ENCODE measurements at regions not wholly inside any gene's neighbourhood (a gene's known extent, or its start where the extent isn't known, plus 50 kb on each side); places are given as distances from the start of the nearest gene placed in this dataset.
A peak's percentile ranks its signal among the peaks of the same experiment; 100 is the strongest.

DNA sequence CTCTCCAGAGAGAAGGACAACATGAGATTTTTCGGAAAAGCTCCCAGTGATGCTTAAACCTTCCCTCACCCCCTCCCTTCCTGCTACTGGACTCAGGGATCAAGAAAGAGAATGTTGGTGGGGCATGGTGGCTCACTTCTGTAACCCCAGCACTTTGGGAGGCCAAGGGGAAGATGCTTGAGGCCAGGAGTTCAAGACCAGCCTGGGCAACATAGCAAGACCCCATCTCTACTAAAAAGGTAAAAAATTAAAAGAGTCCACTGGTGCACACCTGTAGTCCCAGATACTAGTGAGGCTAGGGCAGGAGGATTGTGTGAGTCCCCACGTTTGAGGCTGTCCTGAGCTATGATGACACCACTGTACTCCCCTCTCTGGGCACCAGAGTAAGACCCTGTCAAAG, 162.9 kb upstream of the RAB4A start:
- DNase-seq (ENCODE audit: low spot score) = no peak

DNA sequence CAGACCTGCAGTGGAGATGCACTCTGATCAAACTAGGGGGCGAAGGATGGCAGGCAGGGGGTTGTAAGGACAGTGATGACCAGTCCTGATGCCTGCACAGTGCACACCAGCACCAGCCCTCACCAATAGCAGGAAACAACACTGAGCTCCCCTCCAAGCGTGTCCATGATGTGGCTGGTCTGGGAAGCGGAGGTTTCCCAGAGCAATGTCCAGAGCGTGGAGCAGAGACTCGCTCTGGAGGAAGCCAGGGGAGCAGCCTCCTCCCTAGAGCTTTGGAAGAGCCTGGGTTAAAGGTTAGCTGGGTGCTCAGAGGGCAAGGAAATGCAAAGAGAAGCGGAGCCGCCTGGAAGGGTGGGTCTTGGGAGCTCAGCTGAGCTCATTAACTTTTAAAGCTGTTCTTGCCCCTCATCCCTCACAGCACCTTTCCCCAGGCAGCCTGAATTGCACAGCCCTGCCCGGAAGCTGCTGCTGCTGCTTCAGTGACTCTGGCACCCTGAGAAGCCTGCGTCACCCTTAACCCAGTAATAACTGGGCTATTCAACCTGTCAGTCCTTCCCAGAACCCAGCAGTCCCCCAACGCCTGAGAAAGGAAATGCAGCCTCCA, 162.2 kb upstream of the RAB4A start:
- DNase-seq (ENCODE audit: low spot score) = no peak

DNA sequence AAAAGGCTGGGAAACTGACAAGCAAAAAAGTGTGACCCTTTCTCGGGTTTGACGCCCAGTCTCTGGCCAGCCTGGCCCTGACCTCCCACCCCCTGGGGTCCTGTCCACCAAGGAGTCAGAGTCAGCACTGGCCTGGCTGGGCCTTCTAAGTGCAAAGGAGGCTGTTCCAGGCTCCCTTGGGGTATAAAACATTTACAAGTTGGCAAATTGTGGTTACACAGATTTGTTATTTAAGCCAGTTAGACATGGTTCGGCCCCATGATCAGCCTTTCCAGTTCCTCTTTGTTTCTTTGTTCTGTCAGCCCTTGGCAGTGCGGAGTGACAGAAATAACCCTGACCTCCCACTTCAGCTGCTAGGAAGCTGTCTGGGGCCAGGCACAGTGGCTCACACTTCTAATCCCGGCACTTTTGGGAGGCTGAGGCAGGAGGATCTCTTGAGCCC, 161.6 kb upstream of the RAB4A start:
- DNase-seq (ENCODE audit: low spot score) = no peak

DNA sequence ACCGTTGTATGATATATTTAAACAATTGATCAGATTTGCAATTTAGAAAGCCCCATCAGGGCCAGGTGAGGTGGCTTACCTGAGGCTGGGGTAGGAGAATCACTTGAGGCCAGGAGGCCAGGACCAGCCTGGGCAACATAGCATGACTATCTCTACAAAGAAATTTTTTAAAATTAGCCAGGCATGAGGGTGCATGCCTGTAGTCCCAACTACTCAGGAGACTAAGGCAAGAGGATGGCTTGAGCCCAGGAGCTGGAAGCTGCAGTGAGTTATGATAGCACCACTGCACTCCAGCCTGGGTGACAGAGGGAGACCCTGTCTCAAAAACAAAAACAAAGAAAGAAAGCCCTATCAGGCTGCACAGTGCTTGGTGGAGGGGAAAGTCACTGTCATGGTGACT, 159.9 kb upstream of the RAB4A start:
- DNase-seq (ENCODE audit: low spot score) = no peak

DNA sequence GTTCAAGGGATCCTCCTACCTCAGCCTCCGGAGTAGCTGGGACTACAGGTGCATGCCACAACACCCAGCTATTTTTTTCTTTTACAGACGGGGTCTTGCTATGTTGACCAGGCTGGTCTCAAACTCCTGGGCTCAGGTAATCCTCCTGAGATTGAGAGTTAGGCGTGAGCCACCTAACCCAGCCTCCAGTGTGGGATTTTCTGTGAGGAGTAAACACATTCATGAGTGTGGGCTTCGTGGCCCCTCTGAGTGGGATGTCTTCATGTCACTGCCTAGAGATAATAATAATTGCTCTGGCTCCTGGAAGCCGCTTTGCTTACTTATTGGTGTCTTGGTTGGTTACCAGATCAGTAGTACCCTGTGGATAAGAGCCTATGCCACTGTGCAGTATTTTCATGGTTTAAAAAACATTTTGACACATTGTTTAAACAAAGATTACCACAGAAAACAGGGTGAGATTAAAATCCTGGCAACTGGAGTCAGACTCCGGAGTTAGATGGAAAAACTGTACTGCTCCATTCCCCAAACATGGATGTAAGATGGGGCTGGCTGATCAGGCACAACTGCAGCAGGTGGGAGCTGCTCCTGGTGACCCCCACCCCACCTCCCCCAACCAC, 159.1 kb upstream of the RAB4A start:
- no peak for DNase-seq (ENCODE audit: low spot score)

DNA sequence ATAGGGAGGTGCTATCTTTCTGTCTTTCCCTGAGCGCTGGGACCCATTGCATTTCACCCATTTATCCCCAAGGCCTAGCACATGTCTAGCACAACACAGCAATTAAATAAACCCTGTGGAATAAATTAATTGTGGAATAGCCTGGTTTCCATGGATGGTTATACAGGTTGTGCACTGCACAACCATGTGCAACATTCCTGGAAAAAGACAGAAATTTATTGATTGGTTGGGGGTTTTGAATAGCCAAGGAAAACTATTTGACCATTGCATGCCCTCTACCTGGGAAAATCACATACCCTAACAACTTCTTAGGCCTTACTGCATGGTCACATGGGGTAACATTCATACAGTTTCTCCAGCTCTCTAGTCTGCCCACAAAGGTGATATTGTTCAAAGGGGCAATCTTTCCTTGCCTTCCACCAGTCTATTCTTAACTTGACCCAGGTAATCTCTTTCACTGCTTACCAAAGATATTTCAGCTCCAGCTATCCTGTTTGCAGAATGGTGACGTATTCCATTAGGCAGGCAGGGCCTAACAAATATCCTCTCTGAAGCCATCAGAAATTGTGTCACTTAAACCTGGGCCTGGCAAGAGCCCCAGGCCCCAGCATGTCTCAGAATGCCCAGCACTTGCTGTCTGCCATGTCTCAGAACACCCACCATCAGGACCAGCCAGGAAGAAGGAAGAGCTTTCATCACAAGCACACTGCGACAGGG, 157.9 kb upstream of the RAB4A start:
- DNase-seq (ENCODE audit: low spot score) = no peak

DNA sequence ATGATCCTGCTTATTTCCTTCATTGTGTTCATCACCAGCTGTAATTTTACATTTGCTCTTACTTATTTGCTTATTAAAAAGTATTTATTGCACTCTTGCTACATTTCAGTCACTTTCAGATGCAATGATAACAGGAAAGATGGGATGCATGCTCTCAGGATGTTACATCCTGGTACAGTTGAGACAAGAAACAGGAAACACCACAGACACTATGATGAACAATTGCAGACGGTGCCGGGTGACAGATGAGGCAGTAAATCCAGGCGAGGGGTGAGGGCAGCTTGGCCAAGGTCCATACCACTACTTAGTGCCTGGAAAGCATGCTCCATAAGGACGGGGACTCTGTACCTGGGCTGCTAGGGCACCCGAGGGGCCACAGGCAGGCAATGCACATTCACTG, 156.6 kb upstream of the RAB4A start:
- peak; percentile 46 for DNase-seq (ENCODE audit: low spot score)

DNA sequence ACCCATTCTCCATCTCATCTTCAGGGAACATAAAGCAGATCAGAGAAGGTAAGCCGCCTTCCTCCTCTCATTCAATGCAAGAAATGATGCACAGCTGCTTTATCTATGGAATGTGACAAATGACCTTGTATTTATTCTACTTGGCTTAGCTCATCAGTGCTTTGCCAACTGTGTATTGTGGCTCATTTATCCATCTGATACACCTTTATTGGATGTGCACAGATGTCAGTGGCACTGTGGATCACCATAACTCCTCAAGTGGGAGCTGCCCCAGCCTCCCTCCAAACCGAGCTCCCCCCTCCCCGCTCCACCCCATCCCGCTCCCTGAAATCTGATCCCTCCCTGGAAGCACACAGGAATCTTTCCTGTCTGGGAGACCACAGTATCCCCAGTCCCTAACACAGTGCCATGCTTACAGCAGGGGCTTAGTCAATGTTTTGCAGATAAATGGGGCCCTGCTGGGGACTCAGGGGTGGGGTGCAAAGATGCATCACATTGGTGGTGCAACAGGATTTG, 156.0 kb upstream of the RAB4A start:
- DNase-seq (ENCODE audit: low spot score) = peak; percentile 68

DNA sequence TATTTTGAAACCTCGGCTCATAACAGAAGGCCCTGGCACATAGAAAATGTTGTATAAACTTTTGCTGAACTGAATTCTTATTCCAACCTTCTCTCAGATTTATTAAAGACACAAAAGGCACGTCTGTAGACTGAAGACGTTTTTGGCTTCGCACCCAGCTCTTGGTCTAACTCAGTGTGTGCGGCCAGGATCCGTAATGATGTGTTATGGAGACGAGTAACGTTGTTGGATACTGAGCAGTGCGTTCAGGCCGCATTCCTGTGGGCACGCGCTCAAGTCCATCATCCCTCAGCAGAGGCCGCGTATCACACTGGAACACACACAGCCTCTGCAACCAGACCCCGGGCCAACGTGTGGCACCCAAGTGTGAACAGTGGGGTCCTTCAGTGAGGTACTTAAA, 154.8 kb upstream of the RAB4A start:
- no peak for DNase-seq (ENCODE audit: low spot score)

DNA sequence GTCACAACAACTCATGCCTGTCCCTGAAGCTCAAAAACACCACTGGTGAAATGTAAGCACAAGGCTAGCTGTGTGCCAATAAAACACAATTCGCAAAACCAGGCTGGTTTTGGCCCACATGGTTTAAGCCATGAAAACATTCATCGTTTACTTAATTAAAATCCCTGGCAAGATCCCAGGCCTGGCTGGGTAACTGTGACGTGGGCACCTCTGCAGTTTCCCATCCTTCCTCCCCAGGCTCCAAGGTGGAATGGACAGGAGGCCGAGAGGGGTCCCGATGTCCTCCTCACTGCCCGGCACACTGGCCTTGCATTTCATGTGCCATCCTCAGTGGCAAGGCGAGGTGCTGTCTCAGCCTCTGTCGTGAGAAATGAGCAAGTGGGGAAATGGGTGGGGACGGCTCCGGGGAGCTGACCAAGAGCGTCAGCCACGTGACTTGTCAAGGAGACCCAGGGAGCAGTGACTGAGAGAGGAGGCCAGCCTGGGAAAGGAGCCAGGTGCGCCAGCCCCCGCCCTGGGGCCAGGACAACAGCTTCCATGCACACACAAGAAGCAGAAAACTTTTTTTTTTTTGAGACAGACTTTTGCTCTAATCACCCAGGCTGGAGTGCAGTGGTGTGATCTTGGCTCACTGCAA, 153.1 kb upstream of the RAB4A start:
- DNase-seq (ENCODE audit: low spot score) = peak; percentile 44

DNA sequence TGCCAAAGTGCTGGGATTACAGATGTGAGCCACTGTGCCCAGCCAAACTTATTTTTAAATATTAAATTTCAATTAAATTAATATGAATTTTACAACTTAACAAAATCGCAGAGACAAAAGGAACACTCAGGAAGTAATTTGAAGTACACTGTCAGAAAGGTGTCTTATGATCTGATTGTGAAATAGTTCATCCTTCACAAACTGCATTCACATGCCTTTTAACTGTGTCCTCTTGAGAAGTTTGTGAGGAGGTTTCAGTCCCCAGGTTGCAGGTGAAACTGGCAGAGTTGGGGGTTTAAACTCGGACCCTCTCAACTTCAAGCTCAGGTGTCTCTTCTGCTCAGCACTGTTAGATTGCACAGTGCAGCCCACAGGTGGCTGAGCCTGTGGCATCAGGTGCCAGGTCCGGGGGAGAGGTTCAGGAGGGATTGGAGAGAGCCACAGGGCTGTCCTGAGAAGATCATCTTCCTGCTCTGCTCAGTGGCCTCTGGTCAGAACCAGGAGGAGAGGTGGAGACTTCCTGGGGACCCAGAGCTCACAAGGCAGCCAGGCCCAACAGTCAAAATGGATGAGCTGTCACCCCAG, 152.3 kb upstream of the RAB4A start:
- DNase-seq (ENCODE audit: low spot score) = no peak

DNA sequence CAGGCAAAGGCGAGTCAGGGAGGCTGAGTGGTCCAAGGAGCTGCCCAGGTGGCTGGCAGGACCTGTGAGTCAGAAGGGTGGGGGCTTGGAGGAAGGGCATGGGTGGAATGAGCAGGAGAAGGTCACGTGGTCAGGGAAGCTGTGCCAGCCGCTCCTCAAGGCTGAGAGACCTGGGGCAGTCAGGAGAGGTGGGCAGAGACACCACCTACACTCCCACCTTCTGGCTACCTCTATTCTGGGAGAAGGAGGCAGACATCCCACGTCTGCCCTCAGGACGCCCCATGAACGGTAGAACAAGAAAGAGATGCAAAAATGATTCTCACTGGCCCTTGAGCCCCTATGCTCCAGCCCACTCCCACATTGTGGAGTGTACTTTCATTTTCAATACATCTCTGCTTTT, 151.8 kb upstream of the RAB4A start:
- DNase-seq (ENCODE audit: low spot score) = no peak

DNA sequence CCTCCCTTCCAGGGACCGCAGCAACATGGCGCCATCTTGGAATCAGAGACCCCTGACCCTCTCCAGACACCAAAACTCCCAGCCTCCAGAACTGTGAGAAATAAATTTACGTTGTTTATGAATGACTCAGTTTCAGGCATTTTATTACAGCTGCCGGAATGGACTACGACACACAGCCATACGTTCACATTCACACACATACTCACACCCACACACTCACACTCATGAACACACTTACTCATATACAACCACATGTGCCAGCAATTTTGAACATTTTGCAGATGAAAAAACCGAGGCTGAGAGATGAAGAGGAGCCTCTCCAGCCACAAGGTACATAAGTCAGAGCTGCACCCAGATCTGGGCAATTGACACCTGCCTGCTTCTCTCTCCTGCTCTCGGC, 151.0 kb upstream of the RAB4A start:
- DNase-seq (ENCODE audit: low spot score) = no peak

DNA sequence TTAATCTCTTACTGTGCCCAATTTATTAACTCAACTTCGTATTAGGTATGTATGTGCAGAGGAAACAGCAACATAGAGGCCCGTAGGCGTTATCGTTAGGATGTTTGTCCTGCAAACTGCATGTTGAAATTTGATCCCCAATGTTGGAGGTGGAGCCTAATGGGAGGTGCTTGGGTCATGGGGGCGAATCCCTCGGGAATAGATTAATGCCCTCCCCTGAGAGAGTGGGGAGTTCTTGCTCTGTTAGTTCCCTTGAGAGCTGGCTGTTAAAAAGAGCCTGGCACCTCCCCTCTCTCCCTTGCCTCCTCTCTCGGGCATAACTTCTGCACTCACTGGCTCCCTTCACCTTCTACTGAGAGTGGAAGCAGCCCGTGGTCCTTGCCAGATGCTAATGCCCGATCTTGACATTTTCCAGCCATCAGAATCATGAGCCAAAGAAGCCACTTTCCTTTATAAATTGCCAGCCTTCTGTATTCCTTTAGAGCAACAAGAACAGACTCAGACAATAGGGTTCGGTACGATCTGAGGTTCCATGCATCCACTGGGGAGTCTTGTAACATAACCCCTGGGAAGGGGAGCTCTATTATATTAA, 149.0 kb upstream of the RAB4A start:
- DNase-seq (ENCODE audit: low spot score) = no peak

DNA sequence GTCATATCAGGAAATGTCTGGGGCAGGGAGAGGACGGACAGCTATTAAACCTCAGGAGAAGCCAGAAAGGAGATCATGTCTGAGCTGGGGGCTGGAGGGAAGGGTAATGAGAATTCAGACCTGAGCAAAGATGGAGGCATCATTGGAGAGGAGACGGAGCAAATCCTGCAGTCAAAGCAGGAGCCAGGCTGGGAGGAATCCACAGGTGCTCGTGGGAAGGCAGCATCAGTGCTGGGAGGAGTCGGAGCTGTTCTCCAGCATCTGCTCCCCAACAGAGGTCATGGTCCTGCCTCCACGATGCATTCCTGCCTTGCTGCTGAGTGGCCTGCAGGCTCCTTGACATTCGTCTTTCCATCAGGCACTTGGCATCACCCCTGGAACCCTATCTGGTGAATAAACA, 148.3 kb upstream of the RAB4A start:
- DNase-seq (ENCODE audit: low spot score) = no peak

DNA sequence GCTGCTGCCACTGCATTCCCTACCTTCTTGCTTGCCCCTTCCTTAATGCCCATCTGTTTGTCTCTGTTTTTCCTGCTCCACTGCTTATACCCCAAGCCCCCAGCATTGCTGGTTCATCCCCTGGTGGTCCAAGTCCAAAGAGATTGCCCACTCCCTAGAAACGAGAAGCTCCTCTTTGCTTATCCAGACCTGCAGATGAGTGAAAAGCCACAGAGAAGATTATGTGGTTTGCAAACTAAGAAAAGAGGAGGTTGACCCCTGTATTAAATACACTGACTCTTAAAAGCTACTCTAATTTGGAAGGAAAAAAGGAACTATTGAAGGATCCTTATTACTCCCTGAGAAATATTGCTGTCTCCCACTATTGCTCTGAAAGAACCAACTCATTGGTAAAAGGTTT, 146.8 kb upstream of the RAB4A start:
- no peak for DNase-seq (ENCODE audit: low spot score)

DNA sequence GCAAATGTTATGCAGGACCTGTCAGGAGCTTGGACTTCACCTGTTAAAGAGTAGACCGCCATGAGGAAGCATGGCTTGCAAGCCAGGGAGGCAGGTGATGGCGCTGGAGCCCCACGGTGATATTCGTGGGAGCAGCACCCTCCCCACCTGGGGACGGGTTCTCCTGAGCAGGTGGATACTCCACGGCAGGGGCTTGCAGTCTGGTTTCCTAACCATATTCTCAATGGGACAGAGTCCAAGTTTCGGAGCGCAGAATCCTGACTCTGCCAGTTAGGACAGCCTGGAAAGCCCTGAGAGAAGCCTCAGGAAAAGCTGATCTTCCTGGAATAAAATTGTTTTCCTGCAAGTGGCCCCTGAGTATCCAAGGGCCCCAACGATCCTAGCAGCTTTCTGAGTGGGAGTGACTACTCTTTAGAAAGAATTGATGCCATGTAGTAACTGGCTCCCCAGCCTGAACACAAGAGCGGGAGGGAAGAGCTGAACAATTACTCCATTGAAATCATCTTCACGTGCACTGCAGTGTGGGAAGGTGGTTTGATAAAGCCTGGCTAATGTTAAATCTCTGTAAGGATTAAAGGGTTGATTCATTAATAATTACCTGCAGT, 146.3 kb upstream of the RAB4A start:
- no peak for DNase-seq (ENCODE audit: low spot score)

DNA sequence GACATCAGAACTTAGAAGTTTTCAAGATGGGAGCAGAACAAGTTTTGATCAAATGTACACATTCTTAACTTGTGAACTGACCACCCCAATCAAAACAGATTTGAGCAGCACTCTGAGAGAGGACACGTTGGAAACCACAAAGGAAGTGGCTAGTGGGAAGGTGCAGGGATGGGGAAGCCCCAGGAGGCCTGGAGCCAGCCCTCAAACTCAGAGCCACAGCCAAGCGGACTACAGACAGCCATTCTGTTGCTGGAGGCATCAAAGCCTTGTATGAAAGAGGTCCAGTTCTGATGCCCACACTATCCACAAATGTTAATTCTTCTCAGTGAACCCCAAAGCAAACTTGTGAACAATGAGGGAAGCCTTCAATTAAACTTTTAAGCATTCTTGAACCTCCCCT, 143.6 kb upstream of the RAB4A start:
- no peak for DNase-seq (ENCODE audit: low spot score)

DNA sequence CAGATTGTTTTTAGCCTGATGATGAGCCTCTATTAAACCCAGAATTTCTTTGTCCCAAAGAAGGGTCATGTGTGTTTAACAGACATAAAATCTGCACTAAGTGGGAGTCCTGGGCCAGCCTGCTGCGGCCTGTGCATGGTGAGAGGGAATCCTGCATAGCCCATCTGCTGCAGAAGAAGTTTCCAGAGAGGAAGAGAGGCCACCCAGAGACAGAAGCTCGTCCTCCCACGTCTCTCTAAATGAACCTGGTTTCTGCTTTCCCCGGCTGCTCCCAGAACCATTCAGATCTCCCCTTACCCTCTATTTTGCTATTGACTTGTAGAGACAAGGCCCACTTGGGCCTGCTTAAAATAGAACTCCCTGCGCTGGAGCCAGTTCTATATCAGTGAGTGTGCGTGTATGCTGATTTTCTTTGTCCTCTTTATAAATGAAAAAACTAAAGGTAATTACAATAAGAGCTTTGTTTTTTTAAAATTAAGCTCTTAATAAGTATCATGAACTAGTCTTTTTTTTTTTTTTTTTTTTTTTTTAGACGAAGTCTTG, 142.8 kb upstream of the RAB4A start:
- no peak for DNase-seq (ENCODE audit: low spot score)

DNA sequence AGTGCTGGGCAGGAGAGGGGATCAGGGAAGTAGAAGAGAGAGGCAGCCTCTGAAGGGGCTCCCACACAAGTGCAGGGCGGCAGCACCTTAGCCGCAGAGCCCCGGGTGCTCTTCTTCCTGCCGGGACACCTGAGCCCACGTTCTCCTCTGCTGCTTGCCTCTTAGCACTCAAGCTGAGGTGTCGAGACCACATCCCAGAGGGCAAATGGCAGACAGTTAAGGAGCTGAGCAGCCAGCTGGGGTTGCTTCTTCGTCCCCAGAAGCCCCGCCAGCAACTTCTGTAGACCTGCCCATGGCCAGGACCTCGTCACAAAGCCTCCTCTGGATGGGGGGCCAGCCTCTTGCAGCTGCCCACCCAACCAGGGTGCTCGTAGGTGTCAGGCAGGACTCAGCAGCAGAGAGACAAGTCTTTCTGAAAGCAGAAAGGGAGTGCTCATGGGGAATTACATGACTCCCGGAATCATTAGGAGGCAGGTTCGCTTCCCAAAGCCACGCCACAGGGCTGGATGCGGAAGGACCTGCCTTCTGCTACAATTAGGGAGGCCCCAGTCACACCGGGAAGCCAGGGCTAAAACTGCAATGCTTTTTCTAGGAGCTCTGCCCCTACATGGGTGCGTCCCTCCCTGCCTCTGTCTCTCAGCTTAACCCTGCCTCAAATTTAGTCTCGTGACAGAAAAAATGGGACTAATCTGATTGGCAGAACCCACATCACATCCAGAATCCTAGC, 141.4 kb upstream of the RAB4A start:
- DNase-seq (ENCODE audit: low spot score) = no peak
